Calu3 (cell line): ENCODE measurements at regions not wholly inside any gene's neighbourhood (a gene's known extent, or its start where the extent isn't known, plus 50 kb on each side); places are given as distances from the start of the nearest gene placed in this dataset.

Experiments used
- BruUV-seq: library from RNA; stranded (reverse); fragments of 400-500 nt; replicated peaks from 2 replicates; lab custom pipeline; 2021; lab: Mats Ljungman, UMichigan
- CTCF ChIA-PET: fragments of 300-600 bp; sonication (Branson Sonifier 250); formaldehyde crosslinking; loops from one replicate; lab custom pipeline; 2022; ENCODE audit warnings: antibody characterized with exemption; lab: Charles Lee
- DNase-seq: peaks from one replicate; pipeline ENCODE4 v3.0.0; 2022
- H3K27ac Mint-ChIP-seq: one replicate; pipeline ENCODE4 v1.8.0; 2022; ENCODE audit warnings: mixed read lengths; ENCODE audit not compliant: unreplicated experiment
- H3K27me3 Mint-ChIP-seq: one replicate; pipeline ENCODE4 v1.8.0; 2022; ENCODE audit warnings: mixed read lengths; ENCODE audit not compliant: unreplicated experiment
- H3K36me3 Mint-ChIP-seq: one replicate; pipeline ENCODE4 v1.8.0; 2022; ENCODE audit warnings: mild to moderate bottlenecking, moderate library complexity, mixed read lengths; ENCODE audit not compliant: insufficient read depth, unreplicated experiment
- H3K4me1 Mint-ChIP-seq: one replicate; pipeline ENCODE4 v1.8.0; 2022; ENCODE audit warnings: mild to moderate bottlenecking, low read depth, mixed read lengths; ENCODE audit not compliant: unreplicated experiment
- H3K4me3 Mint-ChIP-seq: one replicate; pipeline ENCODE4 v1.8.0; 2022; ENCODE audit warnings: mild to moderate bottlenecking, low read depth, moderate library complexity, mixed read lengths; ENCODE audit not compliant: unreplicated experiment
- H3K9me3 Mint-ChIP-seq: one replicate; pipeline ENCODE4 v1.8.0; 2022; ENCODE audit warnings: low read depth, mixed read lengths; ENCODE audit not compliant: unreplicated experiment
- CTCF ChIP-seq: fragments of 200-600 bp; IDR thresholded peaks from one replicate; pipeline ENCODE4 v1.8.0; 2022; ENCODE audit warnings: antibody characterized with exemption; ENCODE audit not compliant: unreplicated experiment
- intact Hi-C: fragments of 100-400 bp; cut with micrococcal nuclease; formaldehyde crosslinking; loops from one replicate; pipeline ENCODE4 v1.10.0; 2022; ENCODE audit not compliant: unreplicated experiment

GRCh38 chr1:58258082-58258481, 288.4 kb downstream of the OMA1 start:
- Mint-ChIP-seq H3K36me3 (no peaks in the 10 kb centered on the region), H3K27me3 (no peaks in the 10 kb centered on the region), H3K27ac (no peak overlapping the region), H3K4me3 (no peak overlapping the region), H3K4me1 (no peaks in the 10 kb centered on the region), H3K9me3 (peaks cover 2% of the 10 kb centered on the region)
- DNase-seq = no peak
- no TSS peak for BruUV-seq
- CTCF ChIA-PET = no interaction called here
- no peak for TF ChIP-seq CTCF
- intact Hi-C loops = no loop called here

GRCh38 chr1:58257003-58257402, 289.5 kb downstream of the OMA1 start:
- Mint-ChIP-seq H3K27ac (no peak overlapping the region), H3K36me3 (no peaks in the 10 kb centered on the region), H3K4me3 (no peak overlapping the region), H3K4me1 (no peaks in the 10 kb centered on the region), H3K27me3 (peaks cover 1% of the 10 kb centered on the region), H3K9me3 (peaks cover 2% of the 10 kb centered on the region)
- intact Hi-C loops = no loop called here
- no peak for DNase-seq
- TF ChIP-seq CTCF = no peak
- CTCF ChIA-PET = no interaction called here
- no TSS peak for BruUV-seq

- CTCF ChIA-PET = no interaction called here
- BruUV-seq = no TSS peak
- Mint-ChIP-seq H3K27me3 (peaks cover 6% of the 10 kb centered on the region), H3K4me1 (no peaks in the 10 kb centered on the region), H3K9me3 (peaks cover 2% of the 10 kb centered on the region), H3K36me3 (no peaks in the 10 kb centered on the region), H3K4me3 (no peak overlapping the region), H3K27ac (no peak overlapping the region)
- no peak for DNase-seq
- intact Hi-C loops = no loop called here
- no peak for TF ChIP-seq CTCF
Observed at GRCh38 chr1:58256546-58256945, 290.0 kb downstream of the OMA1 start.

GRCh38 chr1:58256041-58256440, 290.5 kb downstream of the OMA1 start:
- no TSS peak for BruUV-seq
- no peak overlapping the region for H3K27ac Mint-ChIP-seq
- no peak for TF ChIP-seq CTCF
- no peak overlapping the region for H3K4me3 Mint-ChIP-seq
- H3K27me3 Mint-ChIP-seq = peaks cover 11% of the 10 kb centered on the region
- DNase-seq = no peak
- no peaks in the 10 kb centered on the region for H3K36me3 Mint-ChIP-seq
- no peaks in the 10 kb centered on the region for H3K4me1 Mint-ChIP-seq
- CTCF ChIA-PET = no interaction called here
- peaks cover 2% of the 10 kb centered on the region for H3K9me3 Mint-ChIP-seq
- intact Hi-C loops = no loop called here
